ENCODE measurements at regions not wholly inside any gene's neighbourhood (a gene's known extent, or its start where the extent isn't known, plus 50 kb on each side); places are given as distances from the start of the nearest gene placed in this dataset.
"Not testable (repeated sequence)": the region's sequence is repeated elsewhere in the genome, so short reads cannot be mapped to it uniquely, and the experiment has no call there.

DNA sequence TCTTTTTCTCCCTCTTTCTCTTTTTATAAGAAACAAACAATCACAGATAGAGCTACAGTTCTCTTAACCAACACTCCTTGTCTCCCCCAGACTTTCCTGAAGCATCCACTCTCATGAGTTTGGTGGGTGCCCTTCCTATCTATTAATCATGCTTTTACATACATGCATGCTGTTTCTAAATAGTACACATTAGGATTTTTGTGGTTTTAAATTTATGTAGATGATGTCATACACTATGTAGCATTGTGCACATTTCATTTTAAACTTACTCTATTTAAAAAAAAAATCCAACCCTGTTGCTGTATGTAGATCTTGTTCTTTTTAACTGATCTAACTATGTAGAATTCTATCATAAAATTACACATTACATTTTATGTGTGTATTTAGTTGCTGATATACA lies 104.3 kb upstream of the MRPS22 start:
- no peak for DNase-seq (ENCODE audit: low read depth)

DNA sequence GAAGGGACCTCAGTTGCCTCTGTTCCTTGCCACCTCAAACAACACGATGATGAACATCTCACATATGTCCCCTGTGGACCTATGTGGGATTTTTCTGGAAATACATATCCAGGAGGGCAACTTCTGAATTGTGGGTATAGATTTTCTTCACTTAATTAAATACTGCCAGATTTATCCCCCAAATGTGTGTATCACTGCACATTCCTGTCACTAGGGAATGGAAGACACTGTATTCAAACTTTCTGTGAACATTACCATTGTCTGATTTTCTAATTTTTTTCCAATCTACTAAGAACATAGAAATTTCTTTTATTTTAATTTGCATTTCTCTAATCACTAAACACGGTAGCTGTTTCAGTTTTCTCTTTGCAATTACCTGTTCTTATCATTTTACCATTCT lies 102.0 kb upstream of the MRPS22 start:
- DNase-seq (ENCODE audit: low read depth), result no peak

DNA sequence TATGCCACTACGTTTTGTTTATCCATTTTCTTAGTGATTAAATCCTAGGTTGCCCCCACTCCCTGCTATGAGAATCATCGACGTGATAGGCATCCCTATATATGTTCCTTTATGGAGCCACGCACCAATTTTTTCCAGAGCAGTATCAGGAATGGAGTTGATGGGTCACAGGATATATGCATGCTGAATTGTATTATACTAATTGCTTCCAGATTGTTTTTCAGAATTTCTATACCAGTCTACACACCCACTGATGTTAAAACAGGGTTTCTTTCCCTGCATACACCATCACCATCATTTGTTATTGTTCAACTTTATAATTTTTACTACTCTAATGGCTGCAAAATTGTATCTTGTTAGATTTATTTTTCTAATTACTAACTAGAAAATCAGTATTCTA lies 100.1 kb upstream of the MRPS22 start:
- DNase-seq (ENCODE audit: low read depth), result no peak

DNA sequence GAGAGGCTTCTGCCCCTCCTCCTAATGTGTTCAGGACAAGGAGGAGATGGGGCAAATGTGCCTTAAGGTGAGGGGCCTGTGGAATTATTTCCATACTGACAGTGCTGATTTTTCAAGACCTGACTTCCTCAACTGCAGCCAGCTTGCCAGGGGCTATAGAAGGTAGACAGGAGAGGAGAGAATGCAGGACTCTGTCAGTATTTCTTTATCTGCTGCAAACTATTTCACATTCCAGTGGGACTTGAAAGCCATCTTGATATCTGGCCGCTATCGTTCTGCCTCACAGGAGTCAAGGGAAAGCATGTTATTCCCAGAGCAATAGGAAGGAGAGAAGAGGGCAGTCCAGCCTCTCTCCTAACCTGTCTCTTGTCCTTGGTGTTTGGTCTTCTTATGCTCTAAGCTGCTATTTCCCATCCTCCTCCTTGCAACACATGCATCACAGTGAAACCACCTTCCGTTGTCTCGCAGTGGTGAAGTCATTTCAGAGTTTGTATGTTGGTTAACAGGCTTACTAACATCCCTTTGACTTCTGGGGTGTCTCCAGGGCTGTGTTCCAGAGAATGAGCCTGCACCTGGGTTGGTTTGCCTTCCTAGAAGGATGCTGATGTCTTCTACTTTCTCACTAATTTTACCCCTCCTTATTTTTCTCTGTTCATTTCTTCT lies 95.1 kb upstream of the MRPS22 start:
- no peak for DNase-seq (ENCODE audit: low read depth)

DNA sequence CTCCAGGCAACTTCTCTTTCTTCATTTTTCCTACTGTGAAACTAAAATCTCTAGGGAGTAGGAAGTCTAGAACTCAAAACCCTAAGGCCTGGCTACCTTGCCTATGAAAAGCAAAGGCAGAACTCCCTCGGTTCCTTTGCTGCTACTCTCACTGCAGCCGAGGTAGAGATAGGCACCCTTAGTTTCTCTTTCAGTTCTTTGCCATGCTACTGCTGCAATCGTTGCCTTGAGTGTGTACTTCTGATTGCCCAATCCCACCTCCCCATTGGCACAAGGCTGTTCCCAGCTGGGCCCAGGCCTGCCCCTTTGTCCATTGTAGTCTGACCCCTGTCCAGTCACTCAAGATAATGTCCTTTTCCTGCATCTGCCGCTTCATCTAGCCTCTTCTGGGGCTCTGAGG lies 92.3 kb upstream of the MRPS22 start:
- no peak for DNase-seq (ENCODE audit: low read depth)

DNA sequence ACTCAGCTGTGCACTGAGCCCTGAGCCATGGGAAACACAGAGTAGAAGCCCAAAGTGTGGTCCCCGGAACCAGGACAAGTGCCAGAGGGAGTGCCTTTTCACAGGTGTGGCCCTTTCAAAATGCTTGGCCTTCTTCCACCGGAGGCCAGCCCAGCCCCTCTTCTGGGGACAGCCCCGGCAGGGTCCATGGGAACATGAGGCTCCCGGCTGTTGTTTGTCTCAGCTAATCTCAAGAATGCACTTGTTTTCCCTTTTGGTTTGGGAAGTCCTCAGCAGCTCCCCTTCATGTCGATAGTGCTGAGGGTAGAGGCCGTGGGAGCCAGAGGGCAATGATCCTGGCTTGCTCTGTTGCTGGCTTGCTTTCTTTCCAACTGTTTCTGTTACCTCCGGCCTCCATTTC lies 91.1 kb upstream of the MRPS22 start:
- DNase-seq (ENCODE audit: low read depth), result no peak

DNA sequence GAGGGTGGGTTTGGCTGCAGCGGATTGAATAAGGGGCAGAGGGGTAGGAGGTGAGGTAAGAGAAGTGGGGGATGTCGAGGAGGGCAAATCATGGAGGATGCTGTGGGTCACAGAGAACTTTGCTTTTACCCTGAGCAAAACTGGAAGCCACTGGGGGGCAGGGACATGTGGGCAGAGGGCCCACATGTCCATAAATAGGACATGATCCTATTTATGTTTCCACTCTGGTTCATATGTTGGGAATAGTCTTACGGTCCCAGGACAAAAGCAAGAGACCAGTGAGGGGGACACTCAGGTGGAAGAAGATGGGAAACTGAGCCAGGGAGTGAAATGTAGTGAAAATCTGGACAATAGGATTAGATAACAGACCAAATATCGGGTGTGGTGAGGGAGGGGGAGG lies 85.5 kb upstream of the MRPS22 start:
- DNase-seq (ENCODE audit: low read depth), result no peak

DNA sequence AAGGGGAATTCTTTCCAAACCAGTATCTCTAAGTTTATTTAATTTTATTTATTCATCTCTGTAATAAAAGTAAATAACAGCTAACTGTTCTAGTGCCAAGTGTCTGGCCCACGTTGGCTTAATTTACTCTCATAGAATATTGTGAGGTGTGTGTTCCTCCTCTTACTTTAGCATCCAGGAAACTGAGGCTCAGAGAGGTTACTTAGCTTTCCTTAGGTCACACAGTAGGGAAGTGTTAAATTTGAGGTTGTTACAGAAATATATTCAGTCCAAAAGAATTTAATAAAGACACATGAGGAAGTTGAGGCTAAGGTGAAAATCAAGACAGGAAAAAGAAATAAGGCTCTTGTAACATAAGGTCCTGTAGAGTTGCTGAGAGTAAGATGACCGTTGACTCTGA lies 84.4 kb upstream of the MRPS22 start:
- no peak for DNase-seq (ENCODE audit: low read depth)

DNA sequence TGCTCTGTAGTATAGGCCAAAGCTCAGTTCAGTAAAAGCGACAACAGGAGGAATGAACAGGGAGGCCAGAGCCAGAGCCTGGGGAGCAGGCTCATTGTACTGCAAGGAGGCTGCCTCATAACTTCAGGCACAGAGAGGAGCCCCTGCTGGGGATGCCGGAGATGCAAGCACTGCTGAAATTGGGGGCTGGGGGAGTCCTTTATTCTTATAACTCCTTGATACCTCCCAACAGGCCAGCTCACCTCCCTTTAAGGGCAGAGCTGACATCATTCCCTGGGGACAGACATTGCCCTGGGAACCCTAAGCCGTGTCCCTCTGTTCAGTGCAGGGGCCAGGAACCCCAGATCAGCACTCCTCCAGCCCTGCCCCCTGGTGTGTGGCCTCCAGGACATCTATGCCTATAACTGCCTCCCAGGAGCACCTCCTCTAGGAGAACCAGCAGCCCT lies 83.8 kb upstream of the MRPS22 start:
- DNase-seq (ENCODE audit: low read depth), result no peak

DNA sequence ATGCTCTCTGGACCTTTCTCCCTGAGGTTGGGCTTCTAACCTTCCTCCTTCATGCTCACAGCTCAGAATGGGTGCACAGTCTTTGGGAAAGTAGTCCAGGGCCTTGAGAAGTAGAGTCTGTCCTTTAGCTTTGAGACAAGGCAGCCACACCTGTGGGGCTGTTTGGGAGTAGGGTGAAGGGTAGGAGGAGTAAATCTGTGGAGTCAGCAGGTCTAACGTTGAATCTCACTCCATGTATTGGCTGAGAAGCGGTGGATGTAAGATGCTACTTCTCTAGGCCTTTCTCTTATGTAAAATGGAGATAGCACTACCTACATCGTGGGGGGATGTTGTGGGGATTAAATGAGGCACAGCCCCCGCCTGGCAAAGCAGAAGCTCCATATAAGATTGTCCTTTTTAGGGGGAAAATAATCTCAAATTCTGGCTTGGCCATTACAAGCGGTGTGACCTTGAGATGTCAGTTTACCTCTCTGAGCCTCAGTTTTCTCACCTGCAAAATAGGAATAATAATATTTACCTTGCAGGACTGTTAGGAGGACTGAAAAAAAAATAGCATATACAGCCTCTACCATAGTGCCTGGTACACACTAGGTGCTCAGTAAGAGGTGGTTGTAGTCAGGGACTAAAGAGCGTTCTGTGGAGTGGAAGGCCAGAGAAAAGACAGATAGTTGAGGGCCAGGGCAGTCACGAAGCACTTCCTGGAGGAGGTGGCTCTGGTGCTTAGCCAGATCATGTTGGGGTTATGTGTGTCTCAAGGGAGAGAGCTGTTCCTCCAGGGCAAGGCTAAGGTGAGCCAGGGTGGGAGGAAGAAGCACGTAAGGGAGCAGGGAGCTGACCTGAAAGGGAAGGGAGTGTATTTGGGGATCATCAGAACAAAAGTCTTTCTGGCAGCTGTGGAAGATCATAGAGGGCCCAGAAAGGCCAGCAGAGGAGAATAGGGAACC lies 82.8 kb upstream of the MRPS22 start:
- DNase-seq (ENCODE audit: low read depth), result no peak

DNA sequence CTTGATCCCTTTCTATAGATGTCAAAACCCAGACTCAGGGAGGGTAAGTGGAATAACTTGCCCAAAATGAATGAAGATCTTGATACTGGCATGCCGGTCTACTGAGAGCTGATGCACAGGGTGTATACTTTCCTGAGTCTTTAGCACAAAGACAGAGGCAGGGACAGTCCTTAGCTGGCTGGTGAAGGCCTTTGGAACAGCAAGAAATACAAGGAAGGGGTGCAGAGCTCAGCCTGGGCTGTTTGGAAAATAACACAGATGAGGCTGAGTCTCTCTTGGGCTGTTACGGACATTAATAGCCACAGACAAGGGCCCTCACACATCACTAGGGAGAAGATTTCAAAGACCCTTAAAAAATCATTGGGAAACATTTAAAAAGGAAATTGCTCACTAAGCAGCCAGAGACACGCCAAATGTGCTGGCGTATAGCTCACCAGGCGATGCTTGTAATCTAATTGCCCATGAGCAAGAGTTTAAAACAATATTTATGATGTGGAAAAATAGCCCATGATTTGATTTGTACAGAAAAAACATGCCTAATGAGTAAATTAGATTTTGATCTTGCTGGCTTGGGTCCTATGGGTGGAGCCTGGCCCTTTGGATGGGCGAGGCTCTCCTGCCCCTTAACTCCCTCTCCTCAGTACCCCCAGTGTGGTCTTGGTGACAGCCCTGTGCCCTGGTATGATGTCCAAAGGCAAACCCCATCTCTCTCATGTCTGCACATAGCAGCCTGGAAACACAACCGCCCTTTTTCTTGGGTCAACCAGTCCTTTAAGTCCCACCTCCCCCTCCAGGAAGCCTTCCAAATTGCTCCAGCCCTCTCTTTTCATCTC lies 81.8 kb upstream of the MRPS22 start:
- no peak for DNase-seq (ENCODE audit: low read depth)

DNA sequence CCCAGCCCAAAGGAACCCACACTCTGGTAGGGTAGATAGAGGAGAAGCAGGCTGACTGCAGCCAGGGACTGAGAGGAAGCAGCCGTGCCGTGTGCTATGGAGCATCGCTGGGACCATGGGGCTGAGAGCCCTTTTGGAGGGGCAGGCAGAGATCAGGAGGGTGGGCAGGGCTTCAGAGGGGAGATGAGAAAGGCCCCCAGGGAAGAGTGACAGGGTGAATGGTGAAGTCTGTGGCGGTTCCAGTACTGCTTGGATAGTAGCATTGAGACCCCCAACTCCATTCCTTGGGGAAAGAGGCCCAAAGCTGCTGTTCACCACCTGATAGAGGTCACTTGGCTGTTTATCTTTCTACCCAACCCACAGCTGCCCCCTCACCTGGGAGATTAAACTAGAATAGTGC lies 80.0 kb upstream of the MRPS22 start:
- DNase-seq (ENCODE audit: low read depth), result no peak

DNA sequence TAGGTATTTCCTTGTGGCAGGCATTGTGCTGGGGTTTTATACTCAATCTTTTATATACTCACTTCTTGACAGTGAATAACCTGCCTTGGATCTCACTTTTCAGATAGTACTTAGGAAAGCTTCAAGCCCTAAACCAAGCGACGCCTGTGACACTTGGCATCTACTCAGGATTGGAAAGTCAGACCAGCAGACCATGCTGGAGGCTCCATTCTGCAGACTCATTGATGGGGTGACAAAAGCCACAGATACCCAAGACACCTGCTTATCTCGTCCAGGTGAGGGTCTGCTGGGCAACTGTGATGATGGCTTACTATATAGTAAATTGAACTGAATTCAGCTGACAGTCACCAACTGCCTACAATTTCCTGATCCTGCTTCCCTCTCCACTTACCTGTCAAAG lies 79.4 kb upstream of the MRPS22 start:
- DNase-seq (ENCODE audit: low read depth), result no peak

DNA sequence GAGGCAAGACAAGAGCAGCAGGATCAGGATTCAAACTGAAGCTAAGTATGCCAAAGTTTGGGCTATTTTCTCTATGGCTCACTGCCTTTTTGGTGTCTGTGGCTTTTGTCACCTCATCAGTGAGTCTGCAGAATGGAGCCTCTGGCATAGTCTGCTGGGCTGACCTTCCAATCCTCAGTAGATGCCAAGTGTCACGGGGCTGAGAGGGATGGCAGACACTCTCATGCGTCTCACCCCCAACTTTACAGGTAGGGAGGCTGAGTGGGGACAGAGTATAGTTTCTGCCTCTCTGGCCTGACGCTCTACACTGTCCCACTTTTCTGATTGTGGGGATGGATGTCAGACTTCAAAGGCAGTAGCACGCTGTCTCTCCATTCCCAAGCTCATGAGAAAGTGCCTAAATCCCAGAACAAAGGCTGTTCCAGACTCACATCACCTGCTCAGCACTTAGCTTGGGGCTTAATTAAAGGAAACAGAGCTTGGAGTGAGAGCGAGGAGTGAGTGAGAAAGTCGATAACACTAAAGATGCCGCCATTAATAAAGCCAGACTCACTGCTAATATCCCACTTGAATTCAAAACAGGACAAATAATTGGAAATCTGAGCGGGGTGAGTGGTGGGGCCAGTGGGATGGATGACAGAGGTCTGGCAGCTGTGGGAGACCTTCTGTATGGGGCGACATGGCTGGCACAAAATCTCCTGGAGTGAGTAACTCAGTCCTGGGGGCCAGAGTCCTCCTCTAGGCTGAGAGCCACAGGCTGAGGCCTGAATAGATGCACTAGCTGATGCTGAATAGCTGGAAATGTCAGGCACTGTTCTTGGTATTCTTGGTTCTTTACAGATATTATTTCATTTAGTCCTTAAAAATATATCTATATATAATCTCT lies 78.4 kb upstream of the MRPS22 start:
- DNase-seq (ENCODE audit: low read depth), result no peak

DNA sequence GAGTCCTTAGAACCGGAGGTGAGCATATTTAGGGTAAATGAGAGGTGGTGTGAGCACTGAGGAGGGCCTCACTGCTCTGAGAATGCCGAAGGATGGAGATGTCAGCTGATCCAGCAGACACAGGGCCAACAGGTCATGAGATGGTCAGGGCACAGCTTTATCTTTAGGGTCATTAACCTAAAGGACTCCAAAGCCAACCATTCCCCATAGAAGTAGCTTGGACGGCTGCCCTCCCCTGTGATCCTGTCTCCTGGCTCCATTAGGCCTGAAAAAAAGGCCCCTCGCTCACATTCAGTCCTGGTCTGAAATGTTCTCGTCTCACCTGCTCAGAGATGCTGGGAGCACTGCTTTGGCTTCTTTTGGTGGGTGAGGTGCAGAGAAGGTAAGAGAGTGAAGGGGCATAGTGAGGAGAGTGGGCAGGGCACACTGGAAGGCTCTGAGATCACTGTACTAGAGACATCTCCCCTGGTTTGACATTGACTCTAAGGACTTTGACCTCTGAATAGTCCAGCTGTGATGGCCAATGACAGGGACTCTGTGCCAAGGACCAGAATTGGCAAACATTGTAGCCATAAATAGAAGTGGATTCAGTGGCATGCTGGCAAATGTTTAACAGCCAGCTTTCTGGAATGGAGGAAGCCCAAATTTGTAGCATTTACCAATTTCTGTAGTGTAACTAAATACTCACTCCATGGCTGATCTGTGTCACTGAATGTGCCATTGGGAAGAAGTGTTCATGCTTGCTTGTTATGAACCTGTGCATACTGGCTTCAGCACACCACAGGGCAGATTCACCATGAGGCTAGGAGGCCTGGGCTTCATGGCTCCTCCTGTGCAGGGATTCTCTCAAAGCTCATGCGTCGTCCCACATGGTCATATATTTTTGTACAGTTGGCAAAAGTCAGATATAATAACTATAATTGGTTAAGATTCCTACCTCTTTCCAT lies 76.2 kb upstream of the MRPS22 start:
- DNase-seq (ENCODE audit: low read depth), result no peak

DNA sequence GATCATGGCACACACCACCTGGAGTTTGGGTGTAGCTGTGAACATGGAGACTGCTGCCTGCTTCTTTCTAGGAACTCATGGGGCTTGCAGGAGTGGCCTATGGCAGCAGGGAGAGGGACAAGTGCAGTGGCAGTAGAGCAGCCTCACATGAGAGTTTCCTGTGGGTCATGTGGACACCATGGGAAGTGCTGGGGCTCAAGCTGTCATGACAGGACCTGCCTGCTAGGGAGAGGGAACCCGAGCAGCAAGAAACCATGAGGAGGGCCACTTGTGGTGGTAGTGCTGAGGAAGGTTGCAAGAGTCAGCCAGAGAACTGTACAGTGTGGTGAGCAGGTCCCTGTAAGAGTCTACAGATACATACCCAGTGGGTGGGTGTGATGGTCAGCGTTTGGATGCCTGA lies 73.8 kb upstream of the MRPS22 start:
- no peak for DNase-seq (ENCODE audit: low read depth)

DNA sequence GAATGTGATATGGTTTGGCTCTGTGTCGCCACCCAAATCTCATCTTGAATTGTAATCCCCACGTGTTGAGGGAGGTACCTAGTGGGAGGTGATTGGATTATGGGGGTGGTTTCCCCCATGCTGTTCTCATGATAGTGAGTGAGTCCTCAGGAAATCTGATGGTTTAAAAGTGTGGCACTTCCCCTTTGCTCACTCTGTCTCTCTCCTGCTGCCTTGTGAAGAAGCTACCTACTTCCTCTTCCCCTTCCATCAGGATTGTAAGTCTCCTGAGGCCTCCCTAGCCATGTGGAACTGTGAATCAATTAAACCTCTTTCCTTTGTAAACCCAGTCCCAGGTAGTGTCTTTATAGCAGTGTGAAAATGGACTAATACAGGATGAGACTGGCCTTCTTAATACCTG lies 73.2 kb upstream of the MRPS22 start:
- not testable (repeated sequence) for DNase-seq (ENCODE audit: low read depth)

DNA sequence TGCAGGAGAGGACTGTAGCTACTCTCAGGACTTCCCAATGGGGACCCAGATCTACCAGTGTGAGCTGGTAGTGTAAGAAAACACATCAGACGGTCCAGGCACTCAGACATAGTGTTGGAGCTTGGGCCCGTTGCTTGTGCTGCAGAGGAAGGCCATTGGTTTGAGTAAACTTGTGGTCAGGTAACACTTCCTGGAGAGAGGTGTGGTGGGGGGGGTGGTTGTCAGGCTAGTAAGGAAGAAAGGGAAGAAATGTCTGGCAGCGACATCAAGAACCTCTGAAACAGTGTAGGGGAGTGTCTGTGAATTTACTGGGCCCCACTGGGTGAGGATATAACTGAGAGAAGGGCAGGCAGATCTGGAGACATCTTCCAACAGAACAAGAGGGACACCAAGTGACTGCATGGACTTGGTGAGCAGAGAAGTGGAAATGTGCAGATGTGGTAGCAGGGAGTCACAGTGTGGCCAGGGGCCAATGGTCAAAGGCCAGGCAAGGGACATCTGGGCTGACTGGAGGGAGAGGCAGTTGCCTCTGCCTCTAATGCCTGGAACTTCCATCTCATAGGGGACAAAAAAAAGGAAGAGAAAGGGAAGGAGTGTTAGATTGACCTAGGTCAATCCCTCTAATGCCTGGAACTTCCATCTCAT lies 63.7 kb upstream of the MRPS22 start:
- DNase-seq (ENCODE audit: low read depth), result no peak

DNA sequence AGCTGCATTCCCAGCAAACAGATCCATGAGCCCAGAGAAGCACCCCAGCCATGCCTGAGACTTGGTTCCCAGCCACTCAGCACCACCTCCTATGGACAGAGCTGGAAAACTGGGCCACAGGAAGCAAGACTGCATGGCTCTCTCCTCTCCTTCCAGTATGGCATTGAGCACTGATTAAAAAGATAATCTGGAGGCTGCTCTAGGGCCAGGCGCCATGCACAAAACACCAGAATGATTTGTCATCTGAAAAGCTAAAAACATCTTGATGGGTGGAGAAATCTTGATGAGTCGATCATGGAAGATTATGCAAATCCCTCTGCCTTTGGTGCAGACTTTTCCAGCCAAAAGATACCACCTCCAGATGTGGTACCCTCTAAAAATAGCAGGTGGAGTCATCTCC lies 62.7 kb upstream of the MRPS22 start:
- no peak for DNase-seq (ENCODE audit: low read depth)

Measured in activated T-cell treated with anti-CD3 and anti-CD28 coated beads for 1 hour (primary cell).